HCT116 (cell line): ENCODE measurements at regions not wholly inside any gene's neighbourhood (a gene's known extent, or its start where the extent isn't known, plus 50 kb on each side); places are given as distances from the start of the nearest gene placed in this dataset.

Experiments
- ATAC-seq: fragments of 200-7000 bp; cut with Tn5 transposase; 2 replicates; pipeline ENCODE4 v1.9.1; 2020; ENCODE audit warnings: mild to moderate bottlenecking, moderate library complexity
- BruUV-seq: library from RNA; stranded (reverse); fragments of 400-500 nt; replicated peaks from 2 replicates; lab custom pipeline; 2021; lab: Mats Ljungman, UMichigan
- CTCF ChIA-PET: fragments of 300-600 bp; sonication (Branson Sonifier 250); formaldehyde crosslinking; loops from one replicate; lab custom pipeline; 2021; ENCODE audit warnings: antibody characterized with exemption; lab: Charles Lee
- POLR2A ChIA-PET: fragments of 300-600, 350-600 bp; sonication (Branson Sonifier 250); formaldehyde crosslinking; loops from one replicate; lab custom pipeline; 2021; ENCODE audit warnings: antibody characterized with exemption; lab: Charles Lee
- RAD21 ChIA-PET, 2 experiments: fragments of 300-600 bp; sonication (Branson Sonifier 250); formaldehyde crosslinking; loops; one replicate each; lab custom pipeline; 2023; ENCODE audit warnings: low total read pairs in 2 of 2; ENCODE audit not compliant: uncharacterized antibody in 2 of 2, unreplicated experiment in 2 of 2, low non-redundant PET in 1 of 2; lab: Charles Lee
- DNase-seq: peaks from one replicate; pipeline ENCODE4 v3.0.0-alpha.2; 2010; ENCODE audit warnings: low read depth, low spot score
- H2AFZ ChIP-seq: fragments of 200-600 bp; shearing (Covaris generic), sonication (generic); 2 replicates; pipeline ENCODE4 v1.6.1; 2017; ENCODE audit warnings: low read depth, mixed run types, mixed read lengths, antibody characterized with exemption, low read length; ENCODE audit not compliant: poor library complexity, severe bottlenecking
- H3K27ac ChIP-seq: 2 replicates; pipeline ENCODE4 v1.5.1; 2012; ENCODE audit warnings: low read depth, low read length
- H3K27me3 ChIP-seq: fragments of 200-600 bp; sonication (generic); 2 replicates; pipeline ENCODE4 v1.6.1; 2016; ENCODE audit warnings: mixed run types, low read length, mixed read lengths; ENCODE audit not compliant: insufficient read depth
- H3K36me3 ChIP-seq, 2 experiments: fragments of 200-500 bp in 1 of 2; fragments of 200-600 bp in 1 of 2; sonication (Bioruptor generic) in 1 of 2; sonication (generic) in 1 of 2; 2 replicates each; pipeline versions ENCODE4 v1.5.1 to v1.6.1; 2014 to 2016; ENCODE audit warnings: low read length in 2 of 2, inconsistent platforms in 1 of 2, mixed read lengths in 1 of 2, mixed run types in 1 of 2; ENCODE audit not compliant: insufficient read depth in 2 of 2, control insufficient read depth in 1 of 2
- H3K4me1 ChIP-seq, 2 experiments: fragments of 200-600 bp in 1 of 2; sonication (generic) in 1 of 2; 2 replicates each; pipeline versions ENCODE4 v1.5.1 to v1.6.1; 2012 to 2017; ENCODE audit warnings: low read length in 2 of 2, inconsistent platforms in 1 of 2, mild to moderate bottlenecking in 1 of 2, mixed read lengths in 1 of 2, mixed run types in 1 of 2, moderate library complexity in 1 of 2; ENCODE audit not compliant: insufficient read depth in 2 of 2, control insufficient read depth in 1 of 2
- H3K4me2 ChIP-seq: fragments of 200-600 bp; sonication (generic); 2 replicates; pipeline ENCODE4 v1.6.1; 2017; ENCODE audit warnings: mixed run types, low read length, mixed read lengths
- H3K4me3 ChIP-seq, 2 experiments: fragments of 200-600 bp in 1 of 2; sonication (generic) in 1 of 2; replicated peaks in 1 of 2; 2 replicates each; pipeline ENCODE4 v1.5.1; 2011 to 2016; ENCODE audit warnings: low read length in 2 of 2, control low read depth in 1 of 2, low read depth in 1 of 2, mild to moderate bottlenecking in 1 of 2, mixed read lengths in 1 of 2, mixed run types in 1 of 2
- H3K79me2 ChIP-seq: fragments of 200-600 bp; sonication (generic); 2 replicates; pipeline ENCODE4 v1.6.1; 2017; ENCODE audit warnings: mild to moderate bottlenecking, mixed run types, low read length, moderate library complexity, mixed read lengths; ENCODE audit not compliant: insufficient read depth
- H3K9ac ChIP-seq: fragments of 200-600 bp; sonication (generic); 2 replicates; pipeline ENCODE4 v1.6.1; 2016; ENCODE audit warnings: low read length, mixed read lengths
- H3K9me2 ChIP-seq: fragments of 200-600 bp; sonication (generic), shearing (Covaris generic); 2 replicates; pipeline ENCODE4 v1.6.1; 2017; ENCODE audit warnings: mixed run types, mild to moderate bottlenecking, moderate library complexity; ENCODE audit not compliant: insufficient read depth
- H3K9me3 ChIP-seq, 2 experiments: fragments of 200-500 bp in 1 of 2; fragments of 200-600 bp in 1 of 2; sonication (Bioruptor generic) in 1 of 2; sonication (generic) in 1 of 2; 2 replicates each; pipeline ENCODE4 v1.6.1; 2014 to 2017; ENCODE audit warnings: low read length in 2 of 2, mixed read lengths in 2 of 2, inconsistent platforms in 1 of 2, low read depth in 1 of 2, mild to moderate bottlenecking in 1 of 2, mixed run types in 1 of 2, moderate library complexity in 1 of 2; ENCODE audit not compliant: control insufficient read depth in 1 of 2, insufficient read depth in 1 of 2
- H4K20me1 ChIP-seq: fragments of 200-600 bp; sonication (generic), shearing (Covaris generic); 2 replicates; pipeline ENCODE4 v1.6.1; 2017; ENCODE audit warnings: mixed run types, mild to moderate bottlenecking, moderate library complexity; ENCODE audit not compliant: insufficient read depth
- CBX3 ChIP-seq: IDR thresholded peaks from 2 replicates; pipeline ENCODE4 v1.6.1; 2012; ENCODE audit warnings: low read depth
- EGR1 ChIP-seq: IDR thresholded peaks from 2 replicates; pipeline ENCODE4 v1.6.1; 2012; ENCODE audit warnings: low read depth
- ELF1 ChIP-seq: IDR thresholded peaks from 2 replicates; pipeline ENCODE4 v1.6.1; 2012; ENCODE audit warnings: low read depth, borderline replicate concordance
- EZH2 ChIP-seq: fragments of 200-600 bp; sonication (generic); IDR thresholded peaks from 2 replicates; pipeline ENCODE4 v1.6.1; 2017; ENCODE audit warnings: antibody characterized with exemption, mixed run types
- EZH2phosphoT487 ChIP-seq: fragments of 200-600 bp; IDR thresholded peaks from 2 replicates; pipeline ENCODE4 v1.6.1; 2018; ENCODE audit warnings: antibody characterized with exemption, borderline replicate concordance
- FOSL1 ChIP-seq: IDR thresholded peaks from 2 replicates; pipeline ENCODE4 v1.6.1; 2012; ENCODE audit warnings: low read depth
- JUND ChIP-seq: IDR thresholded peaks from 2 replicates; pipeline ENCODE4 v1.6.1; 2012
- POLR2A ChIP-seq: IDR thresholded peaks from 2 replicates; pipeline ENCODE4 v1.7.0; 2011; ENCODE audit warnings: borderline replicate concordance; ENCODE audit not compliant: insufficient read depth, insufficient read length; ENCODE audit errors: extremely low read depth
- POLR2AphosphoS5 ChIP-seq: IDR thresholded peaks from 2 replicates; pipeline ENCODE4 v1.6.1; 2011; ENCODE audit warnings: mild to moderate bottlenecking, low read depth, low read length, moderate library complexity
- SIN3A ChIP-seq: IDR thresholded peaks from 2 replicates; pipeline ENCODE4 v1.6.1; 2012; ENCODE audit warnings: low read depth
- SP1 ChIP-seq: IDR thresholded peaks from 2 replicates; pipeline ENCODE4 v1.6.1; 2012; ENCODE audit warnings: low read depth
- TCF7L2 ChIP-seq: IDR thresholded peaks from 2 replicates; pipeline ENCODE4 v1.7.0; 2011; ENCODE audit warnings: borderline replicate concordance, inconsistent platforms; ENCODE audit not compliant: insufficient read depth, insufficient read length; ENCODE audit errors: extremely low read depth
- YY1 ChIP-seq: IDR thresholded peaks from 2 replicates; pipeline ENCODE4 v1.6.1; 2011; ENCODE audit warnings: low read length, low read depth, moderate library complexity, mild to moderate bottlenecking; ENCODE audit not compliant: insufficient replicate concordance; ENCODE audit errors: extremely low read depth
- ZNF274 ChIP-seq: fragments of 200-500 bp; sonication (Bioruptor generic); IDR thresholded peaks from 2 replicates; pipeline ENCODE4 v1.6.1; 2014; ENCODE audit warnings: mild to moderate bottlenecking, low read depth, low read length, inconsistent platforms
- intact Hi-C: fragments of 100-400 bp; cut with micrococcal nuclease; formaldehyde crosslinking; loops from 2 replicates; pipeline ENCODE4 v1.10.0; 2022
- TF ChIP-seq, protein P1 (sequence below): IDR thresholded peaks from 2 replicates; pipeline ENCODE4 v1.6.1; 2012
- TF ChIP-seq, protein P2 (sequence below): IDR thresholded peaks from 2 replicates; pipeline ENCODE4 v1.6.1; 2011; ENCODE audit warnings: mild to moderate bottlenecking, low read length, moderate library complexity; ENCODE audit not compliant: insufficient replicate concordance; ENCODE audit errors: extremely low read depth

DNA sequence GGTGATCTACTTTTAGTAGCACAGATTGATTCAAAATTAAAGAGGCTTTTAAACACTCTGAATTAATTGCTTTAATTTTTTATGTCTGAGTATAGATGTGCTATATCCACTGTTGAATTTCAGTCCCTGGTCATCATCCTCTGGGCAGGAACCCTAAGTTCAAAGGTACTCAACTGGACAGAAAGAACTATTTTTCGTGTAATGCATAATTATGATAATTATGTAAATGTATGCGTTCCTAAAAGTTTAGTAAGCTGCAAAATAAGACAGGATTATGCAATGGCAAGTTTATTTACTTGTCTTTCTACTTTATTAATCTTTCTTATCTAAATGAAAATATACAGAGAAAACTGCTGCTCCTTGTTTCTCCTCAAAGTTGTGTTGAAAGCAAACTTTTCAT lies 690.1 kb upstream of the MAN1A1 start:
- POLR2A ChIA-PET = no interaction called here

More for the DNA sequence above, 690.1 kb upstream of the MAN1A1 start:
- H3K4me2 ChIP-seq = no peak overlapping the region
- RAD21 ChIA-PET = no interaction called here
- H3K27me3 ChIP-seq = no peaks in the 10 kb centered on the region
- H3K4me3 ChIP-seq = no peak overlapping the region
- no peak overlapping the region for H3K27ac ChIP-seq
- no peaks in the 10 kb centered on the region for H4K20me1 ChIP-seq
- intact Hi-C loops = no loop called here
- ATAC-seq = no peak
- no peak overlapping the region for H2AFZ ChIP-seq
- TF ChIP-seq ZNF274 = no peak
- no peak for TF ChIP-seq POLR2A
- no peak for TF ChIP-seq EZH2
- no peak for TF ChIP-seq POLR2AphosphoS5
- no peak for TF ChIP-seq SIN3A
- no peak for TF ChIP-seq EGR1
- TF ChIP-seq, protein P1, sequence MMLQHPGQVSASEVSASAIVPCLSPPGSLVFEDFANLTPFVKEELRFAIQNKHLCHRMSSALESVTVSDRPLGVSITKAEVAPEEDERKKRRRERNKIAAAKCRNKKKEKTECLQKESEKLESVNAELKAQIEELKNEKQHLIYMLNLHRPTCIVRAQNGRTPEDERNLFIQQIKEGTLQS = no peak
- TF ChIP-seq SP1 = no peak
- TF ChIP-seq ELF1 = no peak
- TF ChIP-seq, protein P2, sequence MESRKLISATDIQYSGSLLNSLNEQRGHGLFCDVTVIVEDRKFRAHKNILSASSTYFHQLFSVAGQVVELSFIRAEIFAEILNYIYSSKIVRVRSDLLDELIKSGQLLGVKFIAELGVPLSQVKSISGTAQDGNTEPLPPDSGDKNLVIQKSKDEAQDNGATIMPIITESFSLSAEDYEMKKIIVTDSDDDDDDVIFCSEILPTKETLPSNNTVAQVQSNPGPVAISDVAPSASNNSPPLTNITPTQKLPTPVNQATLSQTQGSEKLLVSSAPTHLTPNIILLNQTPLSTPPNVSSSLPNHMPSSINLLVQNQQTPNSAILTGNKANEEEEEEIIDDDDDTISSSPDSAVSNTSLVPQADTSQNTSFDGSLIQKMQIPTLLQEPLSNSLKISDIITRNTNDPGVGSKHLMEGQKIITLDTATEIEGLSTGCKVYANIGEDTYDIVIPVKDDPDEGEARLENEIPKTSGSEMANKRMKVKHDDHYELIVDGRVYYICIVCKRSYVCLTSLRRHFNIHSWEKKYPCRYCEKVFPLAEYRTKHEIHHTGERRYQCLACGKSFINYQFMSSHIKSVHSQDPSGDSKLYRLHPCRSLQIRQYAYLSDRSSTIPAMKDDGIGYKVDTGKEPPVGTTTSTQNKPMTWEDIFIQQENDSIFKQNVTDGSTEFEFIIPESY = no peak
- TF ChIP-seq TCF7L2 = no peak
- no peak for TF ChIP-seq JUND
- TF ChIP-seq YY1 = no peak
- TF ChIP-seq FOSL1 = no peak
- no peak for TF ChIP-seq EZH2phosphoT487
- no peak for TF ChIP-seq CBX3
- TF ChIP-seq, all 23 proteins: peak for 0
- H3K9me2 ChIP-seq = no peaks in the 10 kb centered on the region
- DNase-seq = no peak
- no peaks in the 10 kb centered on the region for H3K4me1 ChIP-seq
- H3K9me3 ChIP-seq = no peaks in the 10 kb centered on the region
- H3K79me2 ChIP-seq = no peaks in the 10 kb centered on the region
- CTCF ChIA-PET = no interaction called here
- H3K36me3 ChIP-seq = no peaks in the 10 kb centered on the region
- no peak overlapping the region for H3K9ac ChIP-seq
- BruUV-seq = no TSS peak
